Activated naive CD4-positive, alpha-beta T cell treated with anti-CD3 and anti-CD28 coated beads, Interleukin-2, amount 50 U/mL, for 24 hours (primary cell): ENCODE measurements at regions not wholly inside any gene's neighbourhood (a gene's known extent, or its start where the extent isn't known, plus 50 kb on each side); places are given as distances from the start of the nearest gene placed in this dataset.

Source experiments
- H3K27ac Mint-ChIP-seq: one replicate; pipeline ENCODE4 v1.8.0; 2021; ENCODE audit warnings: mild to moderate bottlenecking, mixed read lengths
- H3K27me3 Mint-ChIP-seq: one replicate; pipeline ENCODE4 v1.8.0; 2021; ENCODE audit warnings: mixed read lengths
- H3K36me3 Mint-ChIP-seq: one replicate; pipeline ENCODE4 v1.8.0; 2021; ENCODE audit warnings: mixed read lengths
- H3K4me1 Mint-ChIP-seq: one replicate; pipeline ENCODE4 v1.8.0; 2021; ENCODE audit warnings: mixed read lengths
- H3K4me3 Mint-ChIP-seq: one replicate; pipeline ENCODE4 v1.8.0; 2021; ENCODE audit warnings: mild to moderate bottlenecking, mixed read lengths
- H3K9me3 Mint-ChIP-seq: one replicate; pipeline ENCODE4 v1.8.0; 2021; ENCODE audit warnings: mixed read lengths

GRCh38 chr16:13768471-13768870, 151.5 kb upstream of the ERCC4 start:
- H3K36me3 Mint-ChIP-seq = no peaks in the 10 kb centered on the region
- no peak overlapping the region for H3K27ac Mint-ChIP-seq
- H3K4me1 Mint-ChIP-seq = no peaks in the 10 kb centered on the region
- H3K27me3 Mint-ChIP-seq = peaks cover 2% of the 10 kb centered on the region
- H3K4me3 Mint-ChIP-seq = no peak overlapping the region
- H3K9me3 Mint-ChIP-seq = no peaks in the 10 kb centered on the region

DNA sequence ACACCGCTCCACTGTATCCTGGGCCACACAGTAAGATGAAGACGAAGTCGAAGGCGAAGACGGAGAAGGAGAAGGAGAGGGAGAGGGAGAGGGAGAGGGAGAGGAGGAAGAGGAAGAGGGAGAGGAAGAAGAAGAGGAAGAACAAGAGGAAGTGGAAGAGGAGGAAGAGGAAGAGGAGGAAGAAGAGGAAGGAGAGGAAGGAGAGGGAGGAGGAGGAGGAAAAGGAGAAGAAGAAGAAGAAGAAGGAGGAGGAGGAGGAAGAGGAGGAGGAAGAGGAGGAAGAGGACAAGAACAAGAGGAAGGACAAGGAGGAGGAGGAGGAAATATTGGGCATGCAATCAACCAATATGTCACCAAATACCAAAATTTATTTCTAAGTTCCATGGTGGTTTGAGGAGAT, 149.5 kb upstream of the ERCC4 start:
- Mint-ChIP-seq H3K4me1 (no peaks in the 10 kb centered on the region), H3K27ac (no peak overlapping the region), H3K9me3 (no peaks in the 10 kb centered on the region), H3K27me3 (peaks cover 3% of the 10 kb centered on the region), H3K4me3 (no peak overlapping the region), H3K36me3 (peaks cover 2% of the 10 kb centered on the region)

GRCh38 chr16:13772782-13773181, 147.2 kb upstream of the ERCC4 start:
- Mint-ChIP-seq H3K4me1 (no peaks in the 10 kb centered on the region), H3K27me3 (peaks cover 3% of the 10 kb centered on the region), H3K27ac (no peak overlapping the region), H3K36me3 (peaks cover 2% of the 10 kb centered on the region), H3K4me3 (no peak overlapping the region), H3K9me3 (no peaks in the 10 kb centered on the region)

GRCh38 chr16:13779676-13780075, 140.3 kb upstream of the ERCC4 start:
- Mint-ChIP-seq H3K9me3 (peaks cover 15% of the 10 kb centered on the region), H3K27me3 (peaks cover 5% of the 10 kb centered on the region), H3K36me3 (peaks cover 2% of the 10 kb centered on the region), H3K27ac (no peak overlapping the region), H3K4me3 (no peak overlapping the region), H3K4me1 (no peaks in the 10 kb centered on the region)

DNA sequence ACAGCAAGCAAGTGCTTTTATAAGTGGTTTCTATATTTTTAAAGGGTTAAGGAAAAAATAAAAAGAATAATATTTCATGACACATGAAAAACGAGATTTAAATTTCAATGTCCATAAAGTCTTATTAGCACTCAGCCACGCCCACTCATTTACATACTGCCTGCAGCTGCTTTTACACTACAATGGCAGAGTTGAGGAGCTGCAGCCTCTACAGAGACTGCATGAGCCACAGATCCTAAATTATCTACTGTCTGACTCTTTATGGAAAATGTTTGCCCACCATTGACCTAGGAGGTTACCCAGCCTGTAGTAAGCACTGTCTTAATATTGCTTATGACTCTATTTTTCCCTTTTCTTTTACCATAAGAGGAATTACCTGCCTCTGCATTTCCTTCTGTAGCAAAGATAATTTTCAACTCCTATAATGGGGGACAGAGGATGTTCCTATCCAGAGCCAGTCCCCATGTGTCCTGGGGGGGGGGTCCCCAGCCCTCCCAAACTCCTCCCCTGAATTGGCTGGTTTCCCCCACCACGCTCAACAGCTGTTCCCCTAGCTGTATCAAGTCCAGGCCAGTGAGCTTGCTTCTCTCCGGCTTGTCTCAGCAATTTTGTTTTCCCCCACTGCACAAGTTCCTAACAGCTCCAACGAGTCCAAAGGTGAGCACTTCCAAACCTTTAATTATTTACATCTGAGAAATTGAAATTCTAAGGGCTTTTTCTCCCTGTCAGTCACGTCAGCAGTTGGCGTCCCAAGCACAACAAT, 139.4 kb upstream of the ERCC4 start:
- H3K27me3 Mint-ChIP-seq = peaks cover 6% of the 10 kb centered on the region
- no peak overlapping the region for H3K4me3 Mint-ChIP-seq
- H3K9me3 Mint-ChIP-seq = peaks cover 17% of the 10 kb centered on the region
- no peaks in the 10 kb centered on the region for H3K36me3 Mint-ChIP-seq
- no peaks in the 10 kb centered on the region for H3K4me1 Mint-ChIP-seq
- no peak overlapping the region for H3K27ac Mint-ChIP-seq

DNA sequence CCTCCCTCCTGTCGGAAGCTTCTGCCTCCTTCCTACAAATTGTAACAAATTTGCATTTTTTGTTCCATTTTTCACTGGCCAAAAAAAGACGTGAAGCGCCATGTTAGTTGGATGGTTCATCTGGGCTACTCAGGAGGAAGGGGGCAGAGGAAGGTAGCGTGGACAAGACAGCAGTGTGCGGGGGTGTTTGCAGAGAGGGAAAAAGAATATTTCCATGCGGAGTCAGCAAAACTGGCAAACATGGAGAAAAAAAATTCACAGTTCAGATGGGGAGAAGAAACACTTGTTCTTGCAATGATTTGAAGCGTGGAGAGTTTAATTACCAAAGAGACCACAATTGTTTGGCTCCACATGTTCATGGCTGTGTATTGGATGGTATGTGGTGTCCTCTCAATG, 138.8 kb upstream of the ERCC4 start:
- Mint-ChIP-seq H3K4me3 (no peak overlapping the region), H3K27me3 (peaks cover 7% of the 10 kb centered on the region), H3K9me3 (peaks cover 17% of the 10 kb centered on the region)

DNA sequence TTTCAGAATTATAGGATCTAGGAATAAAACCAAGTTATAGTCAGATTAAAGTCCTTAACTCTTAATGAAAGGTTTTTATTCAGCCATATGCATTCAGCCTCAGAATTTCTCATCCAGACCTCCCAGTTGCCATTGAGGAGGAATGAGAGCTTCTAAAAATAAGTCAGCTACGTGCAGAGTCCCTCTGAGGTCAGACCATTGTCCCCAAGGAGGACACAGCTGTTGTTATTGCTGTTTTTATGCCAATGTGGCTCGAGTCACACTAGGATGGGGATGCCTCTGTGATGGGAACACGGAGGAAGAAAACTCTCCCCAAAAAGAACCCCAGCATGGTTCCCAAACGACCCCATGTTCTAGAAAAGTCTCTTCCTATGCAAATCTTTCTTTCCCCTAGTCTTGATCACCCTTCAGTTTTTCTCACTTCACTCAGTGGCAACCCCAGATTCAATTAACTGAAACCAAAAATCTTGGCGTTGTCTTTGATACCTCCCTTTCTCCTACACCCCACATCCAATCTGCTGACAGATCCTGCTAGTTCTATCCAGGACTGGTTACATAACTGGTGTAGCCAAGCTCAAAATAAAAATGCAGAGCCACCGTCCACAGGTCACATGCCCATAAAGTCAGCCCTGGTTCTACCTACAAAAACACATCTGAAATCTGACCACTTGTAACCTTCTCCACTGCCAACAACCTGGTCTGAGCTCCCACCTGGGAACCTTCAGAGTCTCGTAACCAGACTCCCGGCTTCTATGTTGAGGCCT, 138.2 kb upstream of the ERCC4 start:
- Mint-ChIP-seq H3K36me3 (no peaks in the 10 kb centered on the region), H3K27me3 (peaks cover 7% of the 10 kb centered on the region), H3K9me3 (peaks cover 17% of the 10 kb centered on the region), H3K4me3 (no peak overlapping the region), H3K27ac (no peak overlapping the region), H3K4me1 (no peaks in the 10 kb centered on the region)

More for the DNA sequence above, 138.8 kb upstream of the ERCC4 start:
- Mint-ChIP-seq H3K36me3 (no peaks in the 10 kb centered on the region), H3K27ac (no peak overlapping the region), H3K4me1 (no peaks in the 10 kb centered on the region)

- Mint-ChIP-seq H3K4me1 (no peaks in the 10 kb centered on the region), H3K27ac (no peak overlapping the region), H3K27me3 (peaks cover 1% of the 10 kb centered on the region), H3K36me3 (no peaks in the 10 kb centered on the region), H3K4me3 (no peak overlapping the region), H3K9me3 (peaks cover 6% of the 10 kb centered on the region)
Observed at GRCh38 chr16:13791095-13791494, 128.9 kb upstream of the ERCC4 start.

DNA sequence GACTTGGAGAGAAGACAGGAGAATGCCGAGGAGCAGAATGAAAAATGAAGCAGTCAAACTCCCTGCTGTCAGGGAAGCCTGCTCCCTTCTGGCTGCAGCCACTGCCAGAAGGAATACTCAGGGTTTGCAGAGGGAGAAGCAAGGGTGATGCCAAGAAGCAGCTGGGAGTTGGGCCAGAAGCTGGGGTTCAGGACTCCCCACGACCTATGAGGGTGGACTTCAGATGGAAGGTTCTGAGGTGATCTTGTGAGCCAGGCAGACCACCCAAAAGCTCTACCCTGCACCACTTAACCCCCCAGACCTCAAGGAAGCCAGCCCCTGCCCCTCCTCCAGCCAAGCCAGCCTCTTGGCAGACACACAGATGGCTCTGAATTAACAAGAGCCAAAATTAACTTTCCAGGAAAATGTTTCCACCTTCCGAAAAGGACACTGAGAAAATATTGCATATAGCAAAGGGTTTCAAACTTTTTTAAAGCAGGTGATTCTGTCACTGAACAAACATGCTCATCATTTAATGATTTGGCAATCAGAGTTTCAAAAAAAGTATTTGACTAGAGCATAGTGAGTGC, 126.0 kb upstream of the ERCC4 start:
- H3K4me3 Mint-ChIP-seq = no peak overlapping the region
- H3K36me3 Mint-ChIP-seq = no peaks in the 10 kb centered on the region
- peaks cover 6% of the 10 kb centered on the region for H3K9me3 Mint-ChIP-seq
- H3K27me3 Mint-ChIP-seq = peaks cover 1% of the 10 kb centered on the region
- no peaks in the 10 kb centered on the region for H3K4me1 Mint-ChIP-seq
- no peak overlapping the region for H3K27ac Mint-ChIP-seq

- H3K4me1 Mint-ChIP-seq = no peaks in the 10 kb centered on the region
- H3K9me3 Mint-ChIP-seq = peaks cover 6% of the 10 kb centered on the region
- H3K27ac Mint-ChIP-seq = no peak overlapping the region
- H3K27me3 Mint-ChIP-seq = peaks cover 1% of the 10 kb centered on the region
- no peaks in the 10 kb centered on the region for H3K36me3 Mint-ChIP-seq
- H3K4me3 Mint-ChIP-seq = no peak overlapping the region
Observed at GRCh38 chr16:13795131-13795530, 124.8 kb upstream of the ERCC4 start.

- no peak overlapping the region for H3K4me3 Mint-ChIP-seq
- H3K9me3 Mint-ChIP-seq = no peaks in the 10 kb centered on the region
- H3K4me1 Mint-ChIP-seq = no peaks in the 10 kb centered on the region
- H3K36me3 Mint-ChIP-seq = no peaks in the 10 kb centered on the region
- peaks cover 1% of the 10 kb centered on the region for H3K27me3 Mint-ChIP-seq
- H3K27ac Mint-ChIP-seq = no peak overlapping the region
Observed at GRCh38 chr16:13797718-13798117, 122.2 kb upstream of the ERCC4 start.

GRCh38 chr16:13798211-13798610, 121.7 kb upstream of the ERCC4 start:
- Mint-ChIP-seq H3K4me1 (no peaks in the 10 kb centered on the region), H3K27me3 (peaks cover 1% of the 10 kb centered on the region), H3K27ac (no peak overlapping the region)

DNA sequence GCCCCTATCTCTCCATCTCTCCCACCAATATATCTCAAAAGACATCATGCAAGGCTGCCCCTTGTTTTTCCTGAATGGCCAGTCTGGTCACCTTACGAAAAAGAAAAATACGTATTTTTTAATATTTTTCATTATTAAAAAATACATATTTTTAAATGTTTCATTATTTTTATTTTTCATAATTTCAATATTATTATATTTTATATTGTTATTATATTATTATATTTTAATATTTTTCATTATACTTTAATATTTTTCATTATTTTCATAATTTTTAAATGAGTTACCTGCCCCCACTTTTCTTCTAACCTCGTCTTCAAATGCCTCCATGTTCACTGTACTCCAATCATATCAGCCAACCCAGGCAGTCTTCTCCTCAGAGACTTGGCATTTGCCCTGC, 116.0 kb upstream of the ERCC4 start:
- Mint-ChIP-seq H3K27ac (no peak overlapping the region), H3K27me3 (peaks cover 3% of the 10 kb centered on the region), H3K9me3 (no peaks in the 10 kb centered on the region), H3K4me1 (no peaks in the 10 kb centered on the region), H3K36me3 (no peaks in the 10 kb centered on the region), H3K4me3 (no peak overlapping the region)

More at GRCh38 chr16:13798211-13798610, 121.7 kb upstream of the ERCC4 start:
- no peaks in the 10 kb centered on the region for H3K36me3 Mint-ChIP-seq
- no peaks in the 10 kb centered on the region for H3K9me3 Mint-ChIP-seq
- no peak overlapping the region for H3K4me3 Mint-ChIP-seq

- peaks cover 5% of the 10 kb centered on the region for H3K27me3 Mint-ChIP-seq
- no peak overlapping the region for H3K4me3 Mint-ChIP-seq
- no peaks in the 10 kb centered on the region for H3K36me3 Mint-ChIP-seq
- no peaks in the 10 kb centered on the region for H3K4me1 Mint-ChIP-seq
- no peaks in the 10 kb centered on the region for H3K9me3 Mint-ChIP-seq
- H3K27ac Mint-ChIP-seq = no peak overlapping the region
Observed at GRCh38 chr16:13805951-13806350, 114.0 kb upstream of the ERCC4 start.

DNA sequence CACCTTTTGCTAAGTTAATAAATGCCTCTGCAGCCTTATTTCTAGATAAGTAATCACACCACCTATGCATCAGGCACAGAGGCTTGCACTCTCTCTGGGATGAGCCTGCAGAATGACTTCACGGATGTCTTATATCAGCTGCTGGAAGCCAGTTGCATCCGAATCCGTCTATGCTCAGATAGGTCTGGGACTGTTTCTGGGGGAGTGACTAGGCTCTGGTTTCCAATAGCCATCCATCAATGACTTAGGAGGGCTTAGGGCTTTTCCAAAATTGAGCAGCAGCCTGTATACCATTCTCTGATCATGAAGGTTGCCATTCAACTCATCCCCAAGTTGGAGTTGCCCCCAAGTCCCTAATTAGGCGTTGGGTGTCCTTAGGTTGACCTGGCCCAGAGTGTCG, 113.3 kb upstream of the ERCC4 start:
- H3K4me1 Mint-ChIP-seq = no peaks in the 10 kb centered on the region
- no peak overlapping the region for H3K27ac Mint-ChIP-seq
- no peaks in the 10 kb centered on the region for H3K9me3 Mint-ChIP-seq
- no peak overlapping the region for H3K4me3 Mint-ChIP-seq
- H3K27me3 Mint-ChIP-seq = peaks cover 5% of the 10 kb centered on the region
- H3K36me3 Mint-ChIP-seq = no peaks in the 10 kb centered on the region

- Mint-ChIP-seq H3K27me3 (peaks cover 7% of the 10 kb centered on the region), H3K36me3 (no peaks in the 10 kb centered on the region), H3K4me3 (no peak overlapping the region), H3K4me1 (no peaks in the 10 kb centered on the region), H3K27ac (no peak overlapping the region), H3K9me3 (no peaks in the 10 kb centered on the region)
Observed at GRCh38 chr16:13808102-13808501, 111.9 kb upstream of the ERCC4 start.
